OCI-LY7 (cell line): ENCODE measurements at regions not wholly inside any gene's neighbourhood (a gene's known extent, or its start where the extent isn't known, plus 50 kb on each side); places are given as distances from the start of the nearest gene placed in this dataset.

Source experiments
- CTCF ChIP-seq: fragments of 200-600 bp; sonication (generic); conservative IDR thresholded peaks from 2 replicates; pipeline ENCODE4 v1.5.1; 2014; ENCODE audit warnings: mild to moderate bottlenecking, antibody characterized with exemption, low read length, moderate library complexity, mixed read lengths
- EZH2phosphoT487 ChIP-seq: fragments of 200-600 bp; sonication (generic); IDR thresholded peaks from 2 replicates; pipeline ENCODE4 v1.6.1; 2018; ENCODE audit warnings: low read depth, borderline replicate concordance, mild to moderate bottlenecking, mixed run types, antibody characterized with exemption, low read length, moderate library complexity, mixed read lengths

GRCh38 chr6:143601504-143601903 is 76.3 kb upstream of the PHACTR2 start:
- no peak for TF ChIP-seq EZH2phosphoT487
- no peak for TF ChIP-seq CTCF
